Skeletal muscle satellite cell (primary cell): ENCODE measurements at regions not wholly inside any gene's neighbourhood (a gene's known extent, or its start where the extent isn't known, plus 50 kb on each side); places are given as distances from the start of the nearest gene placed in this dataset.

Source experiments
- H3K27me3 ChIP-seq: 2 replicates; pipeline ENCODE4 v1.7.0; 2013; ENCODE audit warnings: low read length; ENCODE audit not compliant: control insufficient read depth, insufficient read depth
- H3K36me3 ChIP-seq: 2 replicates; pipeline ENCODE4 v1.7.0; 2013; ENCODE audit warnings: mild to moderate bottlenecking, control low read depth, low read length; ENCODE audit not compliant: insufficient read depth
- H3K4me1 ChIP-seq: 2 replicates; pipeline ENCODE4 v1.7.0; 2013; ENCODE audit warnings: low read length; ENCODE audit not compliant: control insufficient read depth, insufficient read depth
- H3K4me2 ChIP-seq: 2 replicates; pipeline ENCODE4 v1.7.0; 2013; ENCODE audit warnings: mild to moderate bottlenecking, low read length
- H3K4me3 ChIP-seq: 2 replicates; pipeline ENCODE4 v1.7.0; 2013; ENCODE audit warnings: low read length
- H3K9ac ChIP-seq: 2 replicates; pipeline ENCODE4 v1.7.0; 2013; ENCODE audit warnings: mild to moderate bottlenecking, low read depth, low read length, moderate library complexity
- H3K9me3 ChIP-seq: replicated peaks from 2 replicates; pipeline ENCODE4 v1.7.0; 2013; ENCODE audit warnings: mild to moderate bottlenecking, control low read depth, low read length

DNA sequence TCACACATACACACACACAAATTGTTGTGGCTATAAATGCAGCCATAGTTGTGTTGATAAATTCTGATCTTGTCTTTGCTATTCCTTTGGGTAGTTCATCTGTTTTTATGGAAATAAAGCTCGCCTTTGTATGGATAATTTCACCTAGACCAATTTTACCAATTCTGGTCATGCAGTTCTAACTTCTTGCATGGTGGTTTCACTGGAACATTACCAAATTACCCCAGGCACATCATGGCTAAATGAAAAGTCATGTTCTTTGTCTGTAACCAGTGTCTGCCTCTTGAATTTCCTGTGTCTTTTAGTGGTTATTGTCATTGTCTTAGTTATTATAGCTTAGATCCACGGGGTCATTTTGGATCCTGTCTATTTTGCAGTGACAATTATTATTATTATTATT lies 50.3 kb upstream of the TMC1 start:
- Histone ChIP-seq H3K36me3 (no peaks in the 10 kb centered on the region), H3K27me3 (no peaks in the 10 kb centered on the region), H3K9me3 (no peaks in the 10 kb centered on the region), H3K9ac (no peak overlapping the region), H3K4me3 (no peak overlapping the region), H3K4me2 (no peak overlapping the region), H3K4me1 (peaks cover 10% of the 10 kb centered on the region)

GRCh38 chr9:72467766-72468738 lies 53.4 kb upstream of the TMC1 start:
- H3K4me3 ChIP-seq, result no peak overlapping the region
- H3K4me1 ChIP-seq, result peaks cover 4% of the 10 kb centered on the region

GRCh38 chr9:72465593-72465984 lies 55.8 kb upstream of the TMC1 start:
- H3K9me3 ChIP-seq, result no peaks in the 10 kb centered on the region
- H3K9ac ChIP-seq, result no peak overlapping the region
- no peaks in the 10 kb centered on the region for H3K36me3 ChIP-seq

More at GRCh38 chr9:72467766-72468738, 53.4 kb upstream of the TMC1 start:
- Histone ChIP-seq H3K9me3 (no peaks in the 10 kb centered on the region), H3K36me3 (no peaks in the 10 kb centered on the region), H3K27me3 (no peaks in the 10 kb centered on the region), H3K4me2 (no peak overlapping the region), H3K9ac (no peak overlapping the region)

GRCh38 chr9:72464857-72465592 lies 56.4 kb upstream of the TMC1 start:
- Histone ChIP-seq H3K4me3 (no peak overlapping the region), H3K9ac (no peak overlapping the region), H3K4me1 (peaks cover 11% of the 10 kb centered on the region), H3K27me3 (no peaks in the 10 kb centered on the region), H3K36me3 (no peaks in the 10 kb centered on the region), H3K9me3 (no peaks in the 10 kb centered on the region), H3K4me2 (peak overlapping the region; percentile 22)

More at GRCh38 chr9:72465593-72465984, 55.8 kb upstream of the TMC1 start:
- Histone ChIP-seq H3K27me3 (no peaks in the 10 kb centered on the region), H3K4me2 (no peak overlapping the region), H3K4me3 (no peak overlapping the region), H3K4me1 (peaks cover 11% of the 10 kb centered on the region)

- Histone ChIP-seq H3K27me3 (no peaks in the 10 kb centered on the region), H3K36me3 (no peaks in the 10 kb centered on the region), H3K4me2 (no peak overlapping the region), H3K9ac (no peak overlapping the region), H3K4me3 (no peak overlapping the region), H3K9me3 (no peaks in the 10 kb centered on the region), H3K4me1 (peaks cover 11% of the 10 kb centered on the region)
Observed at GRCh38 chr9:72462340-72462739, 59.1 kb upstream of the TMC1 start.

- H3K4me2 ChIP-seq, result no peak overlapping the region
- H3K9me3 ChIP-seq, result no peaks in the 10 kb centered on the region
- no peaks in the 10 kb centered on the region for H3K36me3 ChIP-seq
- H3K4me3 ChIP-seq, result no peak overlapping the region
- H3K27me3 ChIP-seq, result no peaks in the 10 kb centered on the region
- no peak overlapping the region for H3K9ac ChIP-seq
- peaks cover 9% of the 10 kb centered on the region for H3K4me1 ChIP-seq
Observed at GRCh38 chr9:72460342-72461312, 60.8 kb upstream of the TMC1 start.

- Histone ChIP-seq H3K27me3 (no peaks in the 10 kb centered on the region), H3K36me3 (no peaks in the 10 kb centered on the region), H3K9ac (no peak overlapping the region), H3K9me3 (no peaks in the 10 kb centered on the region), H3K4me1 (peaks cover 8% of the 10 kb centered on the region), H3K4me2 (no peak overlapping the region), H3K4me3 (no peak overlapping the region)
Observed at GRCh38 chr9:72459308-72459707, 62.1 kb upstream of the TMC1 start.

DNA sequence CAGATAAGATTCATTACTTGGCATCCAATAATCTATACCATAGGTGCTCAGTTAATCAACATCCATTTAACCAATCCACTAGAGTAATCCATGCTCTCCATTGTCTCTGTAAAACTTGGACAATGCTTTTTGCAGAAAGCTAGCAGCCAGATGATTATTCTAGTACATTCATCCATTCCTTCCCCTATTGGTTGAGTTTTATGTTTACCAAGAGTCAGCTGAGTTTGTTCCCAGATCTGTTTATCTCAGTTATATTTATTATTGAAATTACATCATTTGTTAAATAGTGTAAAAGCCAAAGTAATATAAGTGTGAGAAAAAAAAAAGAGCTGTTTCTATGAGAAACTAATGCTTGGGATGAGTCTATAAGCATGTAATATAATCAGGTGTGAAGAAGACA lies 63.3 kb upstream of the TMC1 start:
- H3K27me3 ChIP-seq, result no peaks in the 10 kb centered on the region
- peaks cover 8% of the 10 kb centered on the region for H3K4me1 ChIP-seq
- no peaks in the 10 kb centered on the region for H3K9me3 ChIP-seq
- H3K9ac ChIP-seq, result no peak overlapping the region
- H3K4me2 ChIP-seq, result no peak overlapping the region
- no peak overlapping the region for H3K4me3 ChIP-seq
- no peaks in the 10 kb centered on the region for H3K36me3 ChIP-seq

DNA sequence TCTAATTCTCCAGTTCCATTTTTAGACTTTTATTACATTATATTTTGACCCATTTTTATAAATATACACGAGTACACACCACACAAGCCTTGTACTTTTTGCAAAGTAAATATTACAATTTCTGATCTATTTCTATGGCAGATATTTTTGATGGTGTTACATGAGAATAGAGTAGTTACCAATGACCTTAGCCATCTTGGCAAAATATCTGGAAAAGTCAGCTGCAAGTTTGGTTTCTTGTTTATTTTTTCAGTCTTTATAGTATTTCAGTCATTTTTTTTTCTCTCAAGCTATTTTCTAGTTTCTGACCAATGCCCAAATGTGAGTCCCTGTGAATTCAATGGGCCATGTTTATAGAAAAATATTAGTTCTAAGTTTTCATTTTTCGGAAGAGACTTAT lies 64.0 kb upstream of the TMC1 start:
- no peaks in the 10 kb centered on the region for H3K9me3 ChIP-seq
- H3K4me3 ChIP-seq, result no peak overlapping the region
- no peaks in the 10 kb centered on the region for H3K27me3 ChIP-seq
- no peaks in the 10 kb centered on the region for H3K36me3 ChIP-seq
- peaks cover 4% of the 10 kb centered on the region for H3K4me1 ChIP-seq
- H3K4me2 ChIP-seq, result no peak overlapping the region
- no peak overlapping the region for H3K9ac ChIP-seq

DNA sequence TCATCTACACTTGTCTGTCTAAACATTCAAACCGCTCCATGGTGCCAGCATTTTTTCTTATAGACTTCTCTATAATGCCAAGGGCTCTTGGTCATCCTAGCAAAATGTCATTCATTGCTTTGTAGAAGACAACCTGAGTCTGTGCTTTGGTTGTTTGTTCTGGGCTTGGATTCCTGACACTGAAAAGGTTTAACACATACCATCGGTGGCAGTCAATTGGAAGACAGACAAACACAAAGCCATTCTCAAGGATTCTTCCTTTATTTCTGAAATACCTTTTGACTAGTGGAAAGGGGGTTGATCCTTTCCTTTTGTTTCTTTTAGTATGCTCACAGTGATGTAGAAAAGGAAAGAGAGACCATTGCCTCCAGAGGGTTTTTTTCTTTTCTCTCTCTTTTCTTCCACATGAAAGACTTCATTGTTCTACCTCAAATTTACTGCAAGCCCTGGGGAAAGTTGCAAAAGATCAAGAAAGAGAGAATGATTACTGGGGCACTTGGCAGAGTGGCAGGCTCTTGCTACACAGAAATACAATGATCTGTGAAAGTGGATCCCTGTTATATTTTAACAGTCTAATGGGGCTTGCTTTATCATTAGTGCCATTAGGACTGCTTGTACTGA lies 66.4 kb upstream of the TMC1 start:
- Histone ChIP-seq H3K9ac (no peak overlapping the region), H3K9me3 (no peaks in the 10 kb centered on the region), H3K36me3 (no peaks in the 10 kb centered on the region), H3K4me1 (no peaks in the 10 kb centered on the region), H3K4me2 (no peak overlapping the region), H3K27me3 (no peaks in the 10 kb centered on the region), H3K4me3 (no peak overlapping the region)
